ENCODE measurements at regions not wholly inside any gene's neighbourhood (a gene's known extent, or its start where the extent isn't known, plus 50 kb on each side); places are given as distances from the start of the nearest gene placed in this dataset.

- H3K36me3 ChIP-seq (ENCODE audit: control insufficient read depth, insufficient read depth, low read length): no peaks in the 10 kb centered on the region
- H3K27ac ChIP-seq (ENCODE audit: low read depth, low read length): no peak overlapping the region
- no peaks in the 10 kb centered on the region for H3K36me3 Mint-ChIP-seq (ENCODE audit: low read depth)
- H3K27me3 Mint-ChIP-seq (ENCODE audit: insufficient read depth): no peaks in the 10 kb centered on the region
- WGBS, 2 experiments (ENCODE audit: insufficient coverage in 1 of 2, insufficient read length in 1 of 2): 90 to 96% methylated on average over 1 of the region's 1 CpG
- no peaks in the 10 kb centered on the region for H3K9me3 Mint-ChIP-seq
- peaks cover 2% of the 10 kb centered on the region for H3K4me1 Mint-ChIP-seq
- no peak overlapping the region for H3K4me3 Mint-ChIP-seq
- H3K4me1 ChIP-seq (ENCODE audit: control insufficient read depth, insufficient read depth, low read length): no peaks in the 10 kb centered on the region
- H3K4me3 ChIP-seq (ENCODE audit: low read length): no peak overlapping the region
- H3K27me3 ChIP-seq (ENCODE audit: control insufficient read depth, insufficient read depth, low read length, poor library complexity, severe bottlenecking): no peaks in the 10 kb centered on the region
- no peak for DNase-seq
- TF ChIP-seq CTCF (conservative IDR thresholded peaks at IDR 0.05): no peak
- no peak overlapping the region for H3K9ac ChIP-seq (ENCODE audit: extremely low read depth, low read length, poor library complexity, severe bottlenecking)
- no peak overlapping the region for H3K27ac Mint-ChIP-seq
- no peaks in the 10 kb centered on the region for H3K9me3 ChIP-seq (ENCODE audit: control insufficient read depth, low read length)
Measured at GRCh38 chr1:208848854-208849253, 604.7 kb upstream of the PLXNA2 start.

GRCh38 chr1:208850442-208850841 is 606.3 kb upstream of the PLXNA2 start:
- no peak for DNase-seq
- no peak overlapping the region for H3K9ac ChIP-seq (ENCODE audit: extremely low read depth, low read length, poor library complexity, severe bottlenecking)
- TF ChIP-seq CTCF (conservative IDR thresholded peaks at IDR 0.05): no peak
- no peaks in the 10 kb centered on the region for H3K27me3 ChIP-seq (ENCODE audit: control insufficient read depth, insufficient read depth, low read length, poor library complexity, severe bottlenecking)
- Mint-ChIP-seq H3K27ac (no peak overlapping the region), H3K27me3 (ENCODE audit: insufficient read depth) (no peaks in the 10 kb centered on the region), H3K36me3 (ENCODE audit: low read depth) (no peaks in the 10 kb centered on the region), H3K4me3 (no peak overlapping the region), H3K9me3 (no peaks in the 10 kb centered on the region), H3K4me1 (peaks cover 2% of the 10 kb centered on the region)
- H3K36me3 ChIP-seq (ENCODE audit: control insufficient read depth, insufficient read depth, low read length): no peaks in the 10 kb centered on the region
- H3K27ac ChIP-seq (ENCODE audit: low read depth, low read length): no peak overlapping the region
- no peaks in the 10 kb centered on the region for H3K9me3 ChIP-seq (ENCODE audit: control insufficient read depth, low read length)
- WGBS, 2 experiments (ENCODE audit: insufficient coverage in 1 of 2, insufficient read length in 1 of 2): 93 to 97% methylated on average over 5 of the region's 5 CpGs
- H3K4me1 ChIP-seq (ENCODE audit: control insufficient read depth, insufficient read depth, low read length): no peaks in the 10 kb centered on the region
- no peak overlapping the region for H3K4me3 ChIP-seq (ENCODE audit: low read length)

- Mint-ChIP-seq H3K27me3 (ENCODE audit: insufficient read depth) (no peaks in the 10 kb centered on the region), H3K27ac (no peak overlapping the region), H3K4me3 (no peak overlapping the region), H3K4me1 (peaks cover 2% of the 10 kb centered on the region), H3K9me3 (no peaks in the 10 kb centered on the region), H3K36me3 (ENCODE audit: low read depth) (no peaks in the 10 kb centered on the region)
- Histone ChIP-seq H3K9ac (ENCODE audit: extremely low read depth, low read length, poor library complexity, severe bottlenecking) (no peak overlapping the region), H3K27me3 (ENCODE audit: control insufficient read depth, insufficient read depth, low read length, poor library complexity, severe bottlenecking) (no peaks in the 10 kb centered on the region), H3K4me3 (ENCODE audit: low read length) (no peak overlapping the region), H3K36me3 (ENCODE audit: control insufficient read depth, insufficient read depth, low read length) (no peaks in the 10 kb centered on the region), H3K9me3 (ENCODE audit: control insufficient read depth, low read length) (no peaks in the 10 kb centered on the region), H3K4me1 (ENCODE audit: control insufficient read depth, insufficient read depth, low read length) (no peaks in the 10 kb centered on the region), H3K27ac (ENCODE audit: low read depth, low read length) (no peak overlapping the region)
- no peak for DNase-seq
- 86 to 92% methylated on average over 1 to 2 of the region's 2 CpGs for WGBS, 2 experiments (ENCODE audit: insufficient coverage in 1 of 2, insufficient read length in 1 of 2)
- no peak for TF ChIP-seq CTCF (conservative IDR thresholded peaks at IDR 0.05)
Measured at GRCh38 chr1:208851366-208851765, 607.2 kb upstream of the PLXNA2 start.

Data from endodermal cell (in vitro differentiated cells).